GM23248 (cell line): ENCODE measurements at regions not wholly inside any gene's neighbourhood (a gene's known extent, or its start where the extent isn't known, plus 50 kb on each side); places are given as distances from the start of the nearest gene placed in this dataset.

Source experiments
- EZH2 ChIP-seq: fragments of 200-600 bp; sonication (generic); IDR thresholded peaks from 2 replicates; pipeline ENCODE4 v1.6.1; 2018; ENCODE audit warnings: antibody characterized with exemption, mild to moderate bottlenecking; ENCODE audit not compliant: insufficient read depth, poor library complexity, severe bottlenecking
- EZH2phosphoT487 ChIP-seq: fragments of 200-600 bp; sonication (generic); IDR thresholded peaks from 2 replicates; pipeline ENCODE4 v1.6.1; 2018; ENCODE audit warnings: antibody characterized with exemption, moderate library complexity, mild to moderate bottlenecking, low read depth; ENCODE audit not compliant: insufficient read depth

- no peak for TF ChIP-seq EZH2
- no peak for TF ChIP-seq EZH2phosphoT487
These were observed 472.4 kb downstream of the ANKRD7 start for GRCh38 chr7:118696879-118697278.
